ENCODE measurements at regions not wholly inside any gene's neighbourhood (a gene's known extent, or its start where the extent isn't known, plus 50 kb on each side); places are given as distances from the start of the nearest gene placed in this dataset.

DNA sequence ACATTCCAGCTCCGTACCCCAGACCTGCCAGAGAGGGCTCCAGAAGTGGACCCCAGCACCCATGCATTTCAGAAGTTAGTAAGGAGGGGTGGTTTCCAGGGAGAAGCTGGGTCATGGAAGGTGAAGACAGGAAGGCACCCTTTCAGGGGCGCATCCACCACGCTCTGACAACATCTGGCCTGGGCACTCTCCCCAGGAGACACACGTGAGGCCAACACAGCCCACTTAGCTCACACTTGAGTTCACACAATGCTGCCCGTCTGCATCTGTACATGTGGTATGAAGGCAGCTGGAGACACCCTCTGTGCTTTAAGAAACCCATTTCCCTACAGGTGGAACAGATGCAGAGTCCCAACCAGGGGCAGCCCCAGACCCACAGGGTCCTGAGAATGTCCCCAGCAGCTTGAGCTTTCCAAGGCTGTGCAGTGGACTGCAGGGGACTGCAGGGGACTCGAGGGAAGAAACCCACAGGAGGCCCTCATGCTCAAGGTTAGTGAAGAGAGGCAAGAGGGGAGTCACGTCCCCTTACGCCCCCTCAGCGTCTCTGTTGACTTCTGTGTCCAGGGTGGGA, 326.8 kb upstream of the IRX1 start:
- no peak for DNase-seq

DNA sequence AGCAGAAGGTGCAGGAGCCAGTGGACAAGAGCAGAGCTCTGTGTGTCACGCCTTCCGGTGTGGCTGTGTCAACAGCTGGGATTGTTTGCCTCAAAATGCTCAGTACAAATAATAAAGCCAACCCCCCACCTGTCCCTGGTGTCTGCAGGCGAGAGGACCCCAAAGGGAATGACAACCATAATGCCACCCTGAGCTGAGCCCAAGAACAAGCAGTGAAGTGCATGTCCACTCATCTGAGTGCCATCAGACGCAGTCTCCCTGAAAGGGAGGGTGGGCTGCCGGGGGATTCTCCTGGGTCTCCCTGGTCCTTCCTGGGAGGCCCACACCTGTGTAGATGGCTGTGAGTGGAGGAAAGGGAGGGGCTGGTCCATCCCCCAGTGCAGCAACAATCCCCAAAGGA, 328.8 kb upstream of the IRX1 start:
- DNase-seq, result no peak

- DNase-seq, result no peak
These were observed 329.7 kb upstream of the IRX1 start for GRCh38 chr5:3265936-3266335.

GRCh38 chr5:3265131-3265885, 330.3 kb upstream of the IRX1 start:
- DNase-seq, result no peak

DNA sequence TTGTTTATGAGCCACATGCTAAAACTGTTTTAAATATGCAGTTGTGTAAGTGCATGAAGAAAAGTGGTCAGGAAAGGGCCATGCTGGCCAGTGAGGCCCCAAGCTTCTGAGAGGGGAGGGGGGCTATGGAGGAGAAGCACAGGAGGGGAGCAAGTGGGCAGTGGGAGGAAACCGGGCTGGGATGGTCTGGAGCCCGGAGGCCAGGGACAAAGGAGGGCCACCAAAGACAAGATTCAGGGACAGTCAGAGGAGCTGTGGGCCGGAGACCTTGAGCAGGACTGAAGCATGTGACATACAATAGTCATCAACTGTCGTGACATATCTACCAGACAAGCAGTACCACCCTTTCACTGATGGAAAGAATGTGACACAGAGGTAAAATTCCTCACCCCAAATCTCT, 333.2 kb upstream of the IRX1 start:
- no peak for DNase-seq

DNA sequence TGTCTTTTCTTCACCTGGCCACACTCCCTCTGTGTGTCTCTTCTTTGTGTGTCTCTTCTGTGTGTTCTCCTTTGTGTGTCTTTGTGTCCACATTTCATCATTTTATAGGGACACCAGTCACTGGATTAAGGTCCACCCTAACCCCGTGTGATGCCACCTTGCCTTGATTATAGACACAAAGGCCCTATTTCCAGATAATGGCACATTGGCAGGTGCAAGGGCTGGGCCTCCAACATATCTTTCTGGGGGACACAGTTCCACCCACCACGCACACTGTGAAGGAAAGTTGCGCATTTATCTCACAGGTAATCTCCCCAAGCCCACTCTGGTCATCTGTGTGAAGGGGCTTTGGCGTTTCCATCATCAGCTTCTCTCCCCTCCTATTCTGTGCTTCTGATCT, 334.6 kb upstream of the IRX1 start:
- DNase-seq, result no peak

GRCh38 chr5:3258050-3258449, 337.6 kb upstream of the IRX1 start:
- DNase-seq, result no peak

DNA sequence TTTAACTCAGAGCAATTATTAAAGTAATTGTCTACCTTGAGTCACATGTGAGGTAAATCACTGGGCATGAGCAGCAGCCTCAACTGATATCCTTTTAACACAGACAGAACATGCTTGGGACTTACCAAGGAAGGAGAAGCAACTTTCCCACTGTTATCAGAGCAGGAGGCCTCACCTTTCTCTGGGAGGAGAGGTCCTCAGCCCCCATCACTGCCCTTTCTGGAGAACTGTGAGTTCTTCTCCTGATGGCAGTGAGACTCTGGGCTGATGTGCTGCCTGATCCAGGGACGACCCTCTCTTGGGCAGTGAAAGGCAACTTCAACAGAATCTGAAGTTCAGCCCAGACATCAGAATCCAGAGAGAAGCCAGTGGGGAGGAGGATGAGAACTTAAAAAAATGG, 343.4 kb upstream of the IRX1 start:
- DNase-seq, result no peak

- no peak for DNase-seq
These were observed 343.8 kb upstream of the IRX1 start for GRCh38 chr5:3251784-3252183.

GRCh38 chr5:3249401-3249800, 346.2 kb upstream of the IRX1 start:
- no peak for DNase-seq

GRCh38 chr5:3237276-3237868, 358.3 kb upstream of the IRX1 start:
- no peak for DNase-seq

- DNase-seq, result no peak
These were observed 361.1 kb upstream of the IRX1 start for GRCh38 chr5:3234566-3234965.

- no peak for DNase-seq
These were observed 364.7 kb upstream of the IRX1 start for GRCh38 chr5:3230941-3231340.

GRCh38 chr5:3230254-3230653, 365.4 kb upstream of the IRX1 start:
- no peak for DNase-seq

GRCh38 chr5:3226196-3226920, 369.3 kb upstream of the IRX1 start:
- DNase-seq, result no peak

GRCh38 chr5:3225201-3225960, 370.3 kb upstream of the IRX1 start:
- no peak for DNase-seq

GRCh38 chr5:3222924-3223323, 372.7 kb upstream of the IRX1 start:
- DNase-seq, result no peak

- no peak for DNase-seq
These were observed 374.2 kb upstream of the IRX1 start for GRCh38 chr5:3221432-3221831.

DNA sequence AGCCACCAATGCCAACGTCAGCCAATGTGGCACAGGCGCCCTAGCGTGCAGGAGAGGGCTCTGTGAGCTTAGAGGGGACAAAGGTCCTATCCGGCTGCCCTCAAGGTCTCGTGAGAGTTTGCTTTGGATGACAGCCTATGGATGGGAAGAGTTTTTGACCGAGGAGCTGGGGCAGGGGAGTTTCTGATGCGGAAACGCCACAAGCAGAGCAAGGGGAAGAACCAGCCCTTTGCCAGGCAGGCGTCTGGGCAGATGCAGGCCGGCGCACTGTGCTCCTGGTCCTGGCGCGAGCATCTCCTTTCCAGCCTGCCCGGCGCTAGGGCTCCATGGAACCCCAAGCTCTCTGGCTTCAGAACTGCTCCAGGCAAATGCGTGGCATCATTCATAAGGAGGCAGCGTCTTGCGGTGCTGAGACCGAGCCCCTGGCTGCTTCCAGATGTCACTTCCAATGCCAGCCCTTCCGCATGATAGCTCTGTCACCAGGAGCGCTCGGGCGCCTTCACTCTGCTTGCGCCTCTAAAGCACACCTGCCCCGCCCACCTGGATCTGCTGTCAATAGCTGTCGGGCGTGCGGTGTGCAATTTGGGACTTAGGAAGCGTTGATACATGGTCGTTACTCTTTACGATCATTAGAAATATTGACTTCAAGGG, 374.9 kb upstream of the IRX1 start:
- no peak for DNase-seq

DNA sequence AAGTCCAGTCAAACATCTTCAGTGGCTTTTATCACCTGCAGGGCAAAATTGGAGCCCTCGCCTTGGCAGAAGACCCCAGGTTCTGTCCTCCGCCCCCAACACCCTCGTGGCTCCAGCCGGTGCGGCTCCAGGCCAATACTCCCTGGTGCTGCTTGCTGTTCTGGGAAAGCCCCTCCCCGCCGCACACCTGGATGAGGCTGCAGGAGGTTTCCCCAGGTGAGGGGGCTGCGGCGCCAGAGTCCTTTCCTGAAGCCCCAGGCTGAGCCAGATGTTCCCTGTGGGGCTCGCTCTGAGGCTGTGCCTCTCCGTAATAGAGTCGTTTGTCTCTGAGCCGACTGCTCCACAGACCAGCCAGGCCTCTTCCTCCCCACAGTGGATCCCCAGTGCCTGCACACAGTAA, 375.4 kb upstream of the IRX1 start:
- DNase-seq, result no peak

DNA sequence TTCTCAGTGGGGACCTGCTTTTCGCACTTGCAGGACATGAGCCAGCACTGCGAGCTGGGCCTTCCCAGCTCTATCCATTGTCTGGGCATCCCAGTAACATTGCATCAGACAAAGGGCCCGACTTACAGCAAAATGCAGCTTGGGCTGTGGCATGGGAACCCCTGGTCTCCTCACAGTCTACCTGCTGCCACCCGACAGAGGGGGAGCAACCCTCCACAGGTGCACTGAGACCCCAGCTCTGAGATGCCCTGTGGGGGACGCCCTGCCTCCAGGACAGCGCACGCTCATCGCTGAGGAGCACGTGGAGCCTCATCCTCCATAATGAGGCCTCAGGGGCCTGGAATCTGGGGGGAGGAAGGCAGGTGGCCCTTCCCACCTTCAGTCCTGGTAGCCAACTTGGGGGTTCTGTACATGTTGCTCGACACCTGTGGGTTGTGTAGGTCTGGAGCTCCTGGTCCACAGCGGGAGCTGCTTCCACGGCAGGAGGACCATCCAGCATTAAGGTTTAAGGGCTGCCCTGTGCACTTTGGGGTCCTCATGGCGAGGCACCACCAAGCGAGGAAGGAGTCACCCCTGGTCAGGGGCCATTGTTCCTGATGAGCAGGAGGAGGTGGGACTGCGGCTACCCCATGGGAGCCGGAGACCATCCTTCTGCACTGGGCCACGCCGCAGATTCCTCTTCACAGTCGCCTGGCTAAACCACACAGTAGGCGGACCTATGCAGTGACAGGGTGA, 376.5 kb upstream of the IRX1 start:
- DNase-seq, result no peak
